VCaP (cell line): ENCODE measurements at regions not wholly inside any gene's neighbourhood (a gene's known extent, or its start where the extent isn't known, plus 50 kb on each side); places are given as distances from the start of the nearest gene placed in this dataset.

Experiments used
- H3K27ac ChIP-seq: fragments of 450-650 bp; 2 replicates; pipeline ENCODE4 v1.5.1; 2017
- CTCF ChIP-seq: fragments of 450-650 bp; conservative IDR thresholded peaks from 2 replicates; pipeline ENCODE4 v1.5.1; 2017; ENCODE audit warnings: mild to moderate bottlenecking, moderate library complexity

DNA sequence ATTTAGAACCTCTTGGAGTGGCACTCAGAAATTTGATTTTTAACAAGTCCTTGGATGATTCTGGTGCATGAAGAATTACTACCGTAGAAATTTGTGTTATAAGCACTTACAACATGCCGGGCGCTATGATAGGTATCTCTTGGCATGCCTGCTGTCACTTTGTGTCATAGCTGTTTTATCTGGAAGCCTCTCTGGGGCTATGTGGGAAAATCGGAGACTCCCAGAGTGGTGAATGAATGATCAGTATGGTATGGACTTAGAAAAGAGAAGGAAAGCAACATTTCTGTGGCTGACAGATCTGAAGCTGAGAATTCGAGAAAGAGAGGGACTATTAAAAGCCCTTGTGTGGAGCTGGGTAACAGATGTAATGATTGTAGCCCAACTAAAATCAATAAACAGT lies 177.4 kb upstream of the MAMLD1 start:
- H3K27ac ChIP-seq = no peak overlapping the region
- no peak for TF ChIP-seq CTCF

- no peak overlapping the region for H3K27ac ChIP-seq
- no peak for TF ChIP-seq CTCF
Observed at GRCh38 chrX:150192816-150193215, 170.3 kb upstream of the MAMLD1 start.

DNA sequence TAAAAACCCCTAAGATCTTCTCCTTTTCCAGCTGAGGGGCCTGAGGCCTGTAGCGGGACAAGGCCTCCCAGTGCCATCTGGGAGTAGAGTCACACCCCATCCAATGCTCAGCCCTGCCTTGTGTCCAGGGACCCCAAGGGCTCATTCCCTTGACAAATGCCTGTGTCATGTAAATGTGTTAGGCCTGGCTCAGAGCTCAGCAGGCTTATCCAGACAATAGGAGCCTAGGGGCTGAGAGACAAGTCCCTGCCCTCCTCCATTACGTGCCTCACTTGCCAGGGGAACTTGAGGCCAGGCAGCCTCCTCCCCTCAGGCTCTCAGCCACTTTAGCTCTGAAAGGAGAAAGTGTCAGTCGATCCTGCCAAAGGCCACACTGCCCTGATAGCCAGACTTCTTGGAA lies 166.8 kb upstream of the MAMLD1 start:
- TF ChIP-seq CTCF = no peak
- no peak overlapping the region for H3K27ac ChIP-seq

DNA sequence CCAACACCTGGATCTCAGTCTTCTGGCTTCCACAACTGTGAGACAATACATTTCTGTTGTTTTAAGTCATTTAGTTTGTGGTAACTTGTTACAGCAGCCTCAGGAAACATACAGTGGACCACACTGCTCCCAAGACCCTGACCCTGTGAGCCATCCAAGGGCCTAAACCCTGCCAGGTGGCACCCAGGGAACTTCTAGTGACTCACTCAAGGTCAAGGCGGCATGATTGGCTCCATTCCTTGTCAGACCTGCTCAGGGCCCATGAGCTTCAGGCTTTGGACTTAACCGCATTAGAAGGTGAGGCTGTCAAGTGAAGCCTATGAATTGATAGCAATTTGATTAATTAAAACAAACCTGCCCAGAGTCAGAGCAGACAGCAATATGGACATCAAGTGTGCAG lies 165.7 kb upstream of the MAMLD1 start:
- TF ChIP-seq CTCF = no peak
- no peak overlapping the region for H3K27ac ChIP-seq

- TF ChIP-seq CTCF = no peak
- no peak overlapping the region for H3K27ac ChIP-seq
Observed at GRCh38 chrX:150198776-150199175, 164.3 kb upstream of the MAMLD1 start.

DNA sequence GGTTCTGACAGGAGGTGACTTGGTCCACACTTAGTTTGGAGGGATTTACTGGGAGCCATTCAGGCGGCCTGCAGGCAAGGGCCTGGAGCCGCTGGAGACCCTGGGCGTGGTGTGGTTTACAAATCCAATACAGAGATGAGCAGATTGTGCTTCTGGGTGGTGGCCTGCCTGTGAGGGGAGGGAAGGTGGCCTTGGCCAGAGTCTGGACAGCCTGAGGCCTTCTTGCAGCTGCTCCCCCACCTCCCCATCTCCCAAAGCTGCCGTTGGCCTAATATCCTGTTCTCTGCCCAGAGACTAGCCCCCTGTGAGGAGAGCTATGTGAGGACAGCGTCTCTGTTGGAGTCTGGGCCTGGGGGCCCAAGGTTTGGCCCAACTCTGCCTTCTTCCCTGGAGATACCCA lies 163.9 kb upstream of the MAMLD1 start:
- TF ChIP-seq CTCF = no peak
- no peak overlapping the region for H3K27ac ChIP-seq

GRCh38 chrX:150199803-150200202 lies 163.3 kb upstream of the MAMLD1 start:
- TF ChIP-seq CTCF = no peak
- H3K27ac ChIP-seq = no peak overlapping the region

- no peak for TF ChIP-seq CTCF
- H3K27ac ChIP-seq = no peak overlapping the region
Observed at GRCh38 chrX:150200361-150200760, 162.8 kb upstream of the MAMLD1 start.
